GM19438 (cell line): ENCODE measurements at regions not wholly inside any gene's neighbourhood (a gene's known extent, or its start where the extent isn't known, plus 50 kb on each side); places are given as distances from the start of the nearest gene placed in this dataset.

Source experiments
- ATAC-seq: cut with Tn5 transposase; IDR thresholded peaks from one replicate; pipeline ENCODE4 v1.9.1; 2021; ENCODE audit warnings: low read depth; ENCODE audit not compliant: unreplicated experiment

- ATAC-seq = no peak
Measured at GRCh38 chrX:9339603-9340491, 125.0 kb upstream of the TBL1X start.

GRCh38 chrX:9340598-9341290 is 124.1 kb upstream of the TBL1X start:
- peak; percentile 38 for ATAC-seq

- peak; percentile 74 for ATAC-seq
Measured at GRCh38 chrX:9341291-9342201, 123.3 kb upstream of the TBL1X start.

- ATAC-seq = no peak
Measured at GRCh38 chrX:9342561-9343051, 122.3 kb upstream of the TBL1X start.

DNA sequence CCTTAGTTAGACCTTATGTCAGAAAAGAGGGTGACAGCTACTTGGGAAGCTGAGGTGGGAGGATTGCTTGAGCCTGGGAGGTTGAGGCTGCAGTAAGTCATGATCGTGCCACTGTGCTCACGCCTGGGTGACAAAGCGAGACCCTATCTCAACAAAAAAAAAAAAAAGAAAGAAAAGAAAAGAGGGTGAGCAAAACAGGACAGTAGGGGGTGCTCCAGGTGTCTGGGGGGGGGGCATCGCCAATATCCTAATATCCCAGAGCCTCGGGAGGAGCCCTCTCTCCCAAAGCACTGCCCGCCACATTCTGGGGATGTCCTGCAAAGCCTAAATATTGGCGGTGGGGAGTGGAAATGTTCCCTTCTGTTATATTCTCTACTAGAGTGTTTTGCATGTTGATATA is 120.9 kb upstream of the TBL1X start:
- no peak for ATAC-seq

- no peak for ATAC-seq
Measured at GRCh38 chrX:9345957-9346356, 118.9 kb upstream of the TBL1X start.

DNA sequence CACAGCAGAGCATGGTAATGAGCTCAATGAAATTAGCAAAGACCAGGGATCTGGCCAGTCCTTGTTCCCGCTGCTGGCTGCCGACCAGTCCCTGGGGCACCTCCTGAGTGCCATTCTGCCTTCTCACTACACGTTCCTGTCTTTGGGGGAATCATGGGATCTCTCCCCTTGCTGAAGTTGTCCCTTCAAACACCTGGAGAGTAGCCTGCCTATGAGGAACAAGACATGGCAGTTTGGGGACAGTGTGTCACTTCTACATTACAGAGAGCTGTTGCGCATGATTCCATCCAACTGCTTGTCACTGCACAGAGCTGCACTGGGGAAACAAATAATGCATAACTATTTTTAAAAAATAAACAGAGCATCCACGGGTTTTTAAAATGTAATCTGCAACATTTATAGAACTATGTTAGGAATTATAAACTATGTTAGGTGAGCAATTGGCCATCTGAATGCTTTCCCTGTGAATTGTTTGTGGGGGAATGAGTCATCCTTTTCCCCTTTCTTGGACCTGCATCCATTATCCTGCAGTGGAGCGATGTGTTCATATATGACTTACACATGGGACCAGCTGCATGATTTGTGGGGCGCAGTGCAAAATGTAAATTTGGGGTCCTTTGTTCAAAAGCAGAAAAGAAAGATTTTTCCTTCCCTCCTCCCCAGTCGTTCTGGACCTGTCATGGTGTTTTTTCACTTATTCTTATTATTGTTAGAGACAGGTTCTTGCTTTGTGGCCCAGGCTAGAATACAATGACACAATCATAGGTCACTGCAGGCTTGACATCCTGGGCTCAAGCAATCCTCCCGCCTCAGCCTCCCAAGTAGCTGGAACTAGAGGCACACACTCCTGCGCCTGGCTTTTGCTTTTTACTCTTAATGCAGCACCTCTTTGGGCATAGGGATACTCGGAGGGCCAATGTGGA is 115.0 kb upstream of the TBL1X start:
- ATAC-seq = no peak

DNA sequence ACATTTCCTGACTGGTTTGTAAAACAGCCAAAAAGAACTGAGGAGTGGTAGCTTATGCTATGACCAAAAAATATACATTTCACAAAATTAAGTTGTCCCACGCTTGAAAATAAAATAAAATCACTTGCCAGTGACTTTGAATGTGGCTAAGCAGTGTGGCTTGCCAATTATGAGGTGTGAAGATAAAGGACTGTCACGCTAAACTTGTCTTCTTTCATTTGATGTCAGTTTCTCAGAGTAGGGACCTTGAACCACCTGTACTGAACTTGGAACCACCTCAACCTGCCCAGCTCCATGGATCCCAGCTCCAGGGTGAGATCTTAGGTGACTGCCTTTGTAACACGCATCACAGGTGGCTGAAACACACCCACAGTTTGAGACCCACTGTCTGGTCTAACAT is 113.7 kb upstream of the TBL1X start:
- no peak for ATAC-seq

DNA sequence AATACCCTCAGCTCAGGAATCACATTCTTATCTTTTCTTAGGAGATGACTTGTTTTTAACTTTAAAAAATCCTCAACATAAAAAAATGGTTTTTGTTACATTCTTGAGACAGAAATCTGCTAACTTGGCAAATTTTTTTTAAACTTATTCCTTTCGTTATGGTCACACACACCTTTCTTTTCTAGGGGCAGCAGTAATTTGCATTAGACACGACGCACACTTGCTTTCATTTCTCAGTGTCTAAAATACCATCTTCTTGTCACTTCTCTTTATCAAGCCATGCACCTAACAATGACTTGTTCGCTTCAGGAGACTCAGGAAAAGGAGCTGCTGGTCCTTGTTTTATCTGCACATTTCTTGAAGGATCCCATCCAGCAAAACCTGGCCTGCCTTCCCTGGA is 112.6 kb upstream of the TBL1X start:
- peak; percentile 72 for ATAC-seq

DNA sequence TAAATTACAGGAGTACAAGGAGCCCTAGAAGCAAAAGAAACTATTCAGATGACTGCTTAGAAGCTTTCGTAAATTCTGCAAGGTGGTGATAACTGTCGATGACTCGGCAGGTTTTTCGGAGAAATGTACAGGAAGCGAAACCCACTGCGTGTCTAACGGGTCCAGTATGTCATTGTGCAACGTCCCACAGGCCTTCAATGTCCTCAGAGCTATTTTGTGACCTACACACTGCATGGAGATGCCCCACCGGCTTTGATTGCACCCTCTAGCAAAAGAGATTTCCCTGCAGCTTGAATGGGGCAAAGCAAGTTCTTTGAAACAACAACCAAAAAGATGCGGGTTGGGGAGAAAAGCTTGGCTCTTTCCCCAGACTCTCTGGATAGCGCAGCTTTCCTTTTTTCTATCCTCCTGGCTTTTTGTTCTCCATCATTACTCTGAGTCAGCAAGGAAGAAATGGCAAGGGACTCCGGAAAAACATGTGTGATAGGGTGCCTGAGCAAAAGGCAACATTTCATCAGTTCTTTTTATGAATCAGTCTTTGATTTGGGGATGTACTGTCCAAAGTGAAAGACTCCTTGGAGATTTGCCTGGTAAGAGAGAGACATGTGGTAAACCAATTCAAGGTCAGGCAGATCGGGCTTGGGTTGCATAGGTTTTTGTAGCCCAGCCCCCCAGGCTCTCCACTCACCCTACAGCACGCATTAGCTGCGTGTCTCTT is 112.0 kb upstream of the TBL1X start:
- peak; percentile 72 for ATAC-seq

GRCh38 chrX:9354918-9355317 is 109.9 kb upstream of the TBL1X start:
- ATAC-seq = no peak

GRCh38 chrX:9355739-9356138 is 109.1 kb upstream of the TBL1X start:
- ATAC-seq = no peak

DNA sequence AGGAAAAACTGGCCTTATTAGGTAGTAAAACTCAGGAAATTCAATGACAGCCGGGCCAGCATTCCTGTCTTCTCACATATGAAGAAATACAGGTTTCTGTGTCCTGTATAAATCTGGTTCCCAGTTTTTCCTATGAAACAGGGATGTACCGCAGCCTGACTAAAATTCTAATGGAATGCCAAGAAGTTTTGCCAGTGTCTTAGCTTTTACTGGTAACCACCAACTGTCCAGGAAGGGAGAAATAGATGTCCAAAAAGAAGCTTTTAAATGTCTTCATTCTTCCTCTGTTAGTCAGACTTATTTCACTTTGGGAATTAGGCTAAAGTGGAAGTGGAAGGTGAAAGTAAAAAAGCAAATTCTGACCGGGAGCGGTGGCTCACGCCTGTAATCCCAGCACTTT is 108.0 kb upstream of the TBL1X start:
- no peak for ATAC-seq

DNA sequence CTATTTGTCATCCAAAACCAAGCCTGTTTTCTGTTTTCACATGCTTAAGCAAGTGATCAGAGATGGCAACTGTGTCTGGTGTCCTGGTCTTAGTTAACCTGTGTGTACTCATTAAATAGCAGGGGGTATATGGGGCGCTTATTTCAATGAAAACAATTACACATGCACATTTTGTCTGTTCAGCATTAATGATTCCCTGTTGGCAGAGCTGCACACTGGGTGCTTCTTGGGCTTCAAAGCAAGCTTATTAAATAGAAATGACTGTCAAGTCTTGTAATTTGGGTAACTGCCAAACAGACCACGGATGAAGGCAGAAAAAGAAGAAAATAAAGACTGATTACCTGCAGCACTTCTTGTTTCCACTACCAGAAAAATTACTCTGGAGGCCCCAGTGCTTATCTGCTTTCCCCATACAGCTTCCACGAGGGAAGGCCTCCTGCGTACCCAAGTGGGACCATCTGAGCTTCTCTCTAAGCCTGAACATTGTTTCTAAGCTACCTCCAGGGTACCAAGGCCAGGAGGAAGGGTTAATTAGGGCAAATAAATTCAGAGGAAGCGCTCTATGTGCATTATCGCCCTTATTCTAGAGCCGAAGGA is 107.2 kb upstream of the TBL1X start:
- ATAC-seq = no peak

- ATAC-seq = no peak
Measured at GRCh38 chrX:9362363-9362928, 102.4 kb upstream of the TBL1X start.

- no peak for ATAC-seq
Measured at GRCh38 chrX:9367421-9367820, 97.4 kb upstream of the TBL1X start.

- ATAC-seq = no peak
Measured at GRCh38 chrX:9368262-9368661, 96.6 kb upstream of the TBL1X start.

GRCh38 chrX:9369802-9370291 is 95.0 kb upstream of the TBL1X start:
- ATAC-seq = no peak
